H1 (cell line): ENCODE measurements at regions not wholly inside any gene's neighbourhood (a gene's known extent, or its start where the extent isn't known, plus 50 kb on each side); places are given as distances from the start of the nearest gene placed in this dataset.

Source experiments
- CTCF ChIA-PET: fragments of 300-600 bp; sonication (Branson Sonifier 250); formaldehyde crosslinking; loops from one replicate; lab custom pipeline; 2021; ENCODE audit not compliant: partially characterized antibody; lab: Charles Lee
- POLR2A ChIA-PET: fragments of 300-600 bp; sonication (Branson Sonifier 250); formaldehyde crosslinking; loops from one replicate; lab custom pipeline; 2021; ENCODE audit warnings: inconsistent platforms; ENCODE audit not compliant: partially characterized antibody; lab: Charles Lee
- DNase-seq, 2 experiments: peaks; one replicate each; pipeline versions ENCODE4 v3.0.0 to v3.0.0-alpha.2; 2010 to 2022; ENCODE audit warnings: low spot score in 2 of 2, low read depth in 1 of 2, mixed read lengths in 1 of 2
- FAIRE-seq: peaks from 2 replicates; lab custom pipeline; 2011; peaks lifted over from hg19 to GRCh38; lab: Jason Lieb, UNC
- H2AFZ ChIP-seq: 2 replicates; pipeline ENCODE4 v1.8.1; 2012; ENCODE audit warnings: low read length, inconsistent platforms
- H2AK5ac ChIP-seq: 2 replicates; pipeline ENCODE4 v1.6.1; 2013; ENCODE audit warnings: low read depth, low read length
- H2BK120ac ChIP-seq: replicated peaks from 2 replicates; pipeline ENCODE3; 2013; ENCODE audit warnings: low read depth, low read length, inconsistent platforms
- H2BK12ac ChIP-seq: 2 replicates; pipeline ENCODE4 v1.6.1; 2013; ENCODE audit warnings: low read depth, low read length
- H2BK15ac ChIP-seq: 2 replicates; pipeline ENCODE4 v1.6.1; 2013; ENCODE audit warnings: low read length
- H2BK20ac ChIP-seq: 2 replicates; pipeline ENCODE4 v1.6.1; 2013; ENCODE audit warnings: low read length
- H2BK5ac ChIP-seq: 2 replicates; pipeline ENCODE4 v1.6.1; 2013; ENCODE audit warnings: low read depth, low read length
- H3K14ac ChIP-seq: 2 replicates; pipeline ENCODE4 v1.6.1; 2013; ENCODE audit warnings: inconsistent platforms; ENCODE audit not compliant: insufficient read length
- H3K18ac ChIP-seq: 2 replicates; pipeline ENCODE4 v1.6.1; 2013; ENCODE audit warnings: low read length; ENCODE audit errors: extremely low read depth
- H3K23ac ChIP-seq: 2 replicates; pipeline ENCODE4 v1.6.1; 2013; ENCODE audit warnings: inconsistent platforms; ENCODE audit not compliant: insufficient read length
- H3K23me2 ChIP-seq: 2 replicates; pipeline ENCODE4 v1.6.1; 2013; ENCODE audit warnings: low read depth, low read length
- H3K27ac ChIP-seq: 2 replicates; pipeline ENCODE4 v1.6.1; 2011; ENCODE audit warnings: low read depth, low read length, inconsistent platforms
- H3K27me3 ChIP-seq, 4 experiments: replicated peaks in 1 of 4; 1 replicate in 1 of 4; 2 replicates in 3 of 4; pipeline versions ENCODE4 v1.6.1 to v1.8.1; 2011 to 2013; ENCODE audit warnings: low read length in 3 of 4, mild to moderate bottlenecking in 3 of 4, inconsistent platforms in 2 of 4, mixed read lengths in 2 of 4, moderate library complexity in 1 of 4; ENCODE audit not compliant: control insufficient read depth in 3 of 4, insufficient read depth in 3 of 4; ENCODE audit errors: extremely low read depth in 1 of 4
- H3K36me3 ChIP-seq, 4 experiments: 2 replicates each; pipeline versions ENCODE4 v1.6.1 to v1.8.1; 2011 to 2013; ENCODE audit warnings: mild to moderate bottlenecking in 4 of 4, low read length in 3 of 4, moderate library complexity in 2 of 4, control low read depth in 1 of 4, inconsistent platforms in 1 of 4; ENCODE audit not compliant: insufficient read depth in 4 of 4, control insufficient read depth in 2 of 4
- H3K4ac ChIP-seq: replicated peaks from 2 replicates; pipeline ENCODE3; 2013; ENCODE audit warnings: low read length, low read depth, mixed read lengths, inconsistent platforms; ENCODE audit not compliant: insufficient read length
- H3K4me1 ChIP-seq, 4 experiments: replicated peaks in 1 of 4; 1 replicate in 1 of 4; 2 replicates in 3 of 4; pipeline versions ENCODE4 v1.6.1 to v1.8.1; 2011 to 2013; ENCODE audit warnings: low read length in 3 of 4, inconsistent platforms in 2 of 4, mixed read lengths in 1 of 4; ENCODE audit not compliant: insufficient read depth in 4 of 4, control insufficient read depth in 3 of 4
- H3K4me2 ChIP-seq, 2 experiments: 2 replicates each; pipeline versions ENCODE4 v1.6.1 to v1.8.1; 2011 to 2013; ENCODE audit warnings: low read depth in 2 of 2, low read length in 2 of 2, control low read depth in 1 of 2, inconsistent platforms in 1 of 2, mild to moderate bottlenecking in 1 of 2; ENCODE audit not compliant: insufficient read depth in 1 of 2
- H3K4me3 ChIP-seq, 4 experiments: fragments of 200-600, 300-600 bp in 1 of 4; sonication (generic), shearing (Covaris generic), sonication (Bioruptor Twin) in 1 of 4; 2 replicates each; pipeline versions ENCODE4 v1.5.1 to v1.8.1; 2011 to 2016; ENCODE audit warnings: low read length in 4 of 4, low read depth in 3 of 4, control low read depth in 2 of 4, inconsistent platforms in 2 of 4, mild to moderate bottlenecking in 2 of 4, mixed read lengths in 1 of 4, moderate library complexity in 1 of 4; ENCODE audit not compliant: insufficient read depth in 2 of 4; ENCODE audit errors: extremely low read depth in 1 of 4
- H3K56ac ChIP-seq: replicated peaks from 2 replicates; pipeline ENCODE3; 2013; ENCODE audit warnings: low read depth, mild to moderate bottlenecking, mixed read lengths, low read length, inconsistent platforms; ENCODE audit not compliant: insufficient read length
- H3K79me1 ChIP-seq: 2 replicates; pipeline ENCODE4 v1.6.1; 2013; ENCODE audit warnings: low read depth, low read length, control low read depth
- H3K79me2 ChIP-seq, 2 experiments: 2 replicates each; pipeline versions ENCODE4 v1.6.1 to v1.8.1; 2012 to 2013; ENCODE audit warnings: low read length in 2 of 2, mild to moderate bottlenecking in 2 of 2, inconsistent platforms in 1 of 2; ENCODE audit not compliant: insufficient read depth in 2 of 2, control insufficient read depth in 1 of 2
- H3K9ac ChIP-seq, 4 experiments: replicated peaks in 1 of 4; 1 replicate in 1 of 4; 2 replicates in 3 of 4; pipeline versions ENCODE4 v1.6.1 to v1.8.1; 2011 to 2013; ENCODE audit warnings: low read depth in 3 of 4, low read length in 3 of 4, control low read depth in 2 of 4, mild to moderate bottlenecking in 2 of 4, moderate library complexity in 2 of 4, inconsistent platforms in 1 of 4; ENCODE audit errors: extremely low read depth in 1 of 4
- H3K9me3 ChIP-seq, 2 experiments: 2 replicates each; pipeline versions ENCODE4 v1.6.1 to v1.8.1; 2012 to 2013; ENCODE audit warnings: mild to moderate bottlenecking in 2 of 2, moderate library complexity in 2 of 2, control low read depth in 1 of 2, inconsistent platforms in 1 of 2, low read depth in 1 of 2, low read length in 1 of 2, mixed read lengths in 1 of 2; ENCODE audit not compliant: insufficient read depth in 2 of 2
- H4K20me1 ChIP-seq, 2 experiments: replicated peaks in 1 of 2; 2 replicates each; pipeline versions ENCODE3 to v1.8.1; 2011 to 2013; ENCODE audit warnings: inconsistent platforms in 2 of 2, low read length in 2 of 2, mild to moderate bottlenecking in 1 of 2; ENCODE audit not compliant: insufficient read depth in 2 of 2, control insufficient read depth in 1 of 2
- H4K5ac ChIP-seq: 2 replicates; pipeline ENCODE4 v1.6.1; 2013; ENCODE audit warnings: low read length, low read depth, mixed read lengths, inconsistent platforms; ENCODE audit not compliant: insufficient read length
- H4K8ac ChIP-seq: 2 replicates; pipeline ENCODE4 v1.8.0; 2013; ENCODE audit warnings: mild to moderate bottlenecking, moderate library complexity, low read length, inconsistent platforms; ENCODE audit not compliant: insufficient read depth; ENCODE audit errors: extremely low read depth
- H4K91ac ChIP-seq: replicated peaks from 2 replicates; pipeline ENCODE3; 2013; ENCODE audit warnings: low read length, mixed read lengths, inconsistent platforms; ENCODE audit not compliant: insufficient read length
- CEBPB ChIP-seq: IDR thresholded peaks from 2 replicates; pipeline ENCODE4 v1.6.1; 2012; ENCODE audit warnings: low read depth, low read length
- GTF2F1 ChIP-seq: IDR thresholded peaks from 2 replicates; pipeline ENCODE4 v1.6.1; 2012; ENCODE audit warnings: low read depth, low read length, improper control_type of control experiment, borderline replicate concordance
- WGBS, 2 experiments: shearing (Covaris generic) in 1 of 2; methylation state at CpG; one replicate each; pipeline versions ENCODE4 v1.1.6 to v1.1.7; 2013 to 2015; ENCODE audit warnings: low lambda C conversion rate in 2 of 2, mixed read lengths in 2 of 2, inconsistent platforms in 1 of 2, low coverage in 1 of 2, missing lambda C conversion rate in 1 of 2; ENCODE audit not compliant: insufficient replicate concordance in 2 of 2, insufficient coverage in 1 of 2, insufficient read length in 1 of 2; ENCODE audit errors: extremely low coverage in 1 of 2, missing lambda C conversion rate in 1 of 2; 5-methylcytosine and 5-hydroxymethylcytosine counted together

GRCh38 chr1:177343445-177343844 is 172.7 kb downstream of the BRINP2 start:
- H3K4ac ChIP-seq, result no peak overlapping the region
- no peaks in the 10 kb centered on the region for H3K23me2 ChIP-seq
- TF ChIP-seq GTF2F1 (no peak), CEBPB (0 out of 2 replicates have a peak, but pooled peaks have one; percentile 32)
- no peak overlapping the region; the same call in 1 of the 2 replicates for H2AFZ ChIP-seq
- no peak overlapping the region for H4K8ac ChIP-seq
- H2BK5ac ChIP-seq, result no peak overlapping the region
- H3K56ac ChIP-seq, result no peak overlapping the region
- no peak overlapping the region for H4K91ac ChIP-seq
- no peaks in the 10 kb centered on the region for H3K36me3 ChIP-seq
- H2AK5ac ChIP-seq, result no peak overlapping the region
- no peak overlapping the region for H2BK12ac ChIP-seq
- H2BK120ac ChIP-seq, result no peak overlapping the region
- H3K4me3 ChIP-seq, result no peak overlapping the region
- ChIA-PET CTCF (interaction anchor here (0.9 to 3.5 kb wide), 6 partner anchors 9 to 603 kb away, joined by 3 to 26 read pairs (median 4); no protein-coding TSS in a partner anchor), POLR2A (no interaction called here)
- no peaks in the 10 kb centered on the region for H3K79me2 ChIP-seq
- no peak overlapping the region for H3K18ac ChIP-seq
- no peaks in the 10 kb centered on the region for H3K4me1 ChIP-seq
- no peaks in the 10 kb centered on the region for H3K79me1 ChIP-seq
- H3K27ac ChIP-seq, result no peak overlapping the region
- no peak for FAIRE-seq
- no peak for DNase-seq
- no peak overlapping the region for H3K4me2 ChIP-seq
- H3K14ac ChIP-seq, result no peak overlapping the region
- no peak overlapping the region for H3K9ac ChIP-seq
- no peak overlapping the region for H2BK15ac ChIP-seq
- H4K20me1 ChIP-seq, result no peaks in the 10 kb centered on the region
- H2BK20ac ChIP-seq, result no peak overlapping the region
- H3K9me3 ChIP-seq, result no peaks in the 10 kb centered on the region
- H4K5ac ChIP-seq, result no peak overlapping the region
- H3K23ac ChIP-seq, result no peak overlapping the region
- 90% methylated on average over 5 of the region's 5 CpGs; no CpG with 5 or more reads in 1 of the 2 experiments for WGBS, 2 experiments
- no peaks in the 10 kb centered on the region for H3K27me3 ChIP-seq
